GM12892 (cell line): ENCODE measurements at regions not wholly inside any gene's neighbourhood (a gene's known extent, or its start where the extent isn't known, plus 50 kb on each side); places are given as distances from the start of the nearest gene placed in this dataset.

Experiments
- POLR2A ChIP-seq: IDR thresholded peaks from 2 replicates; pipeline ENCODE4 v1.6.1; 2011; ENCODE audit warnings: low read depth, low read length, control low read depth
- POLR2AphosphoS5 ChIP-seq: IDR thresholded peaks from 2 replicates; pipeline ENCODE4 v1.6.1; 2011; ENCODE audit warnings: low read depth, low read length, control low read depth
- TAF1 ChIP-seq: IDR thresholded peaks from 2 replicates; pipeline ENCODE4 v1.6.1; 2011; ENCODE audit warnings: low read depth, mild to moderate bottlenecking, control low read depth, low read length, borderline replicate concordance

DNA sequence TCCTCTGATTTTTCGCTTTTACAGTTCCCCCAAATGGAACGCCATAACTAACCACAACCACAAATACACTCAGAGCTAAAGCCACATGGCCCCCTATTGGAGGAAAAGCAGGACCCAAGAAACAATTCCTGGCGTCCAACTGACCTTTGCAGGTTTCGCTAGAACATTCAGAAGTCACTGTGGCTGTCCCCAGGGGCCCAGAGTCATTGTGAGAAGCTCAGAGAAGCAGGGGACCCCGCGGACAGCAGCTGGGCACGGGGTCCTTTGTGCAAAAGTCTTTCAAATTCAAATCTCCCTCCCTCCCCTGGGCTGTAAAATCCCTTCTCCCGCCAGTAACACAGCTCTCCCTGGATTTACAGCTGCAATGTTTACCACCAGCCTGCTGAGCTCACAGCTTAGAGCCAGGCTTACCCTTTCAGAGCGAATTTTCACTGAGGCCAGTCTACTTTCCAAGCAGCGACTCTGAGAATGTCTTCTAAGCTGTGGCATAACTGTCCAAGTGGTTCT, 214.8 kb downstream of the CRLF2 start:
- TF ChIP-seq TAF1: no peak
- no peak for TF ChIP-seq POLR2A
- no peak for TF ChIP-seq POLR2AphosphoS5
